Activated T-helper 1 cell treated with anti-CD3 and anti-CD28 coated beads, Interleukin-2, amount 50 U/mL, for 16 hours (primary cell): ENCODE measurements at regions not wholly inside any gene's neighbourhood (a gene's known extent, or its start where the extent isn't known, plus 50 kb on each side); places are given as distances from the start of the nearest gene placed in this dataset.
"Not testable (repeated sequence)": the region's sequence is repeated elsewhere in the genome, so short reads cannot be mapped to it uniquely, and the experiment has no call there.

Experiments
- DNase-seq, 2 donors: peaks; one replicate each; pipeline ENCODE4 v3.0.0-alpha.2; 2020; ENCODE audit warnings: low read depth in 1 of 2, low spot score in 1 of 2

DNA sequence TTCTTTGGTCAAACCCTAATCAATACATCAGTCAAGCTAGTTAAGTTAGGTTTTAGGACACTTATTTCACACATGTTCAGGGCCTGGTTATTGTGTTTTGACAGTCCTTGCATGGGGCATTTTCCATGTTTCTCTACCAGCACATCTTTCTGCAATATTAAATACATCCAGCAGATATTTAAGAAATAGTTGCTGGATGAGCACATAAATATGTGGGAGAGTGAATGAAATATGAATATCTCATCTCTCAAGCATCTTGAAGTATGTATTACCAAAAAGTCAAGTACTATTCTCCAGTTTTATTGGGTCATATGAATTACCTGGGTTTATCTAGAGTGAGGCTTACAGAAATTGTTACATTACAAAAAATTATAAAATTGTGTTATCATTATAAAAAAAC is 621.9 kb upstream of the GJE1 start:
- DNase-seq: no peak

DNA sequence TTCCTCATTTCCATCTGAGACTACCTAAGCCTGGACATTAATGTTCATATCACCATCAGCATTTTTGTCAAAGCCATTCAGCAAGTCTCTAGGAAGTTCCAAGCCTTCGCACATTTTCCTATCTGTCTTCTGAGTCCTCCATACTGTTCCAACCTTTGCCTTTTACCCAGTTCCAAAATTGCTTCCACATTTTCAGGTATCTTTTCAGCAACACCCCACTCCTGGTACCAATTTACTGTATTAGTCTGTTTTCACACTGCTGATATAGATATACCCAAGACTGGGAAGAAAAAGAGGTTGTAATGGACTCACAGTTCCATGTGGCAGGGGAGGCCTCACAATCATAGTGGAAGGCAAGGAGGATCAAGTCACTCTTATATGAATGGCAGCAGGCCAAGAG is 626.7 kb upstream of the GJE1 start:
- DNase-seq: not testable (repeated sequence)

DNA sequence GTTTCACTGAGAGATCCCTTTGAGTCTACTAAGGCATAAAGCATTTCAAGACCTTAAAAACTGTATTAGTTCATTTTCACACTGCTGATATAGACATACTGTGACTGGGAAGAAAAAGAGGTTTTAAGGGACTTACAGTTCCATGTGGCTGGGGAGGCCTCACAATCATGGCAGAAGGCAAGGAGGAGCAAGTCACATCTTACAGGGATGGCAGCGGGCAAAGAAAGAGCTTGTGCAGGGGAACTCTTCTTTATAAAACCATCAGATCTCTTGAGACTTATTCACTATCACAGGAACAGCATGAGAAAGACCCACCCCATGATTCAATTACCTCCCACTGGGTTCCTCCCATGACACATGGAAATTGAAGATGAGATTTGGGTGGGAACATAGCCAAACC is 628.4 kb upstream of the GJE1 start:
- DNase-seq: not testable (repeated sequence)

DNA sequence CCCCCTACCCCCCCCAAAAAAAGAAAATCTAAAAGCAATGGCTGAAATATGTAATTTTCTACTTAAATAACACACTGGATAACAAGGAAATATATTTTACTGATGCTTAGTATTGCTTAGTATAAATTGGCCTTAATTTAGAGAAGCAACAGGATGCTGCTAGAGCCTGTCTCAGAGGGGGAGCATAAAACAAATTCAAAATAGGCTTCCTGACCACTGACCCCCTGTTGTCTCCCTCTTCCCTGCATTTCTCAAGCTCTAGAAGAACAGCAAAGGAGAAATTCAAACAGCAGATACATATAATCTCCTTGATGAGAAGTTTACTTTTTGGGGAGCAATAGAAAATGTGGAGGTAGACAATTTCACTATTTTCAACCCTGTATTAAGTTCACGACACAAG is 631.1 kb upstream of the GJE1 start:
- no peak for DNase-seq

DNA sequence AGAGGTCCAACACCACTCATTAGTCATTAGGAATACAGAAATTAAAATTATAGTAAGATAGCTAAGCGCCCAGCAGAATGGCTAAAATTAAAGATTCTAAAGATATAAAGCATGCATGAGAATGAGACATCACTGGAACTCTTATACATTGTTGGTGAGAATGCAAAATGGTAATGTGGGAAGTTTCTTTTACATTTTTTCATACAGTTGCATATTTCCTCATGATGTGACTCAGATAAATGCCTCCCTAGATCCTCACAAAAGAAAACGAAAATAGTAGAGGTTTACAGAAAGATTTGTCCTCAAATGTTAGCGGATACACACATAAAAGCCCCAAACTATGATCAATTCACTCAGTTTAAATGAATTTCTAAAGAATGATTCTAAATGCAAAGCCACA is 633.7 kb upstream of the GJE1 start:
- no peak for DNase-seq

DNA sequence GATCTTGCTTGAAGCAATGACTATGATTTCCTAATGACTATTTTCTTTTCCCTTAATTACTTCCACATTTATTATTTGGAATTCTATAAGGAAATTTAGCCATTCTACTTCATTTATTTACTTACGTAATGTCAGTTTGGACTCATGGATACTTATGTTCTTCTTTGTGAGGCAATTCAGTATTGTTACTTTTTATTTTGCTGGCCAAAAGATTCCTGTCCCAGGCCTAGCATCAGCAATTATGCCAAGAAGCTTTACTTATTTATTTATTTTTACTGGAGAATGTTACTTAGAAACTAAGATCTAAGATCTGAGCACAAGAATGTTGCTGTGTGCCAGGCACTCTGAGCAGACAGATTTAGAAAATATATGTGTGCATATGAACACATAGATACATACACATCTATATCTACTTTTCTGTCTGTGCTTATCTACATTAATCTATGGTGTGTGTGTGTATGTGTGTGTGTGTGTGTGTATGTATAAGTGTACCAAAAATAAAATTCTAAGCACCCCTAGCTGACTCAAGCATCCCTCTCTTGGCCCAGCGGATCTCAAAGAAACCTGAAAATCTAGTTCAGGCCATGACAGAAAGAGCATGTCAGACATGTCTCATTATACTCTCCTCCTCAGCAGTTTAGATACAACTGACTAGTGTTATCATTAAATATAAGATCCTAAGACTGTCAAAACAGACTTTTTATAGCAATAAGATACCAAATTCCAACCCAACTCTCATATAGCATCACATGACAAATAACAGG is 640.0 kb upstream of the GJE1 start:
- DNase-seq: no peak

DNA sequence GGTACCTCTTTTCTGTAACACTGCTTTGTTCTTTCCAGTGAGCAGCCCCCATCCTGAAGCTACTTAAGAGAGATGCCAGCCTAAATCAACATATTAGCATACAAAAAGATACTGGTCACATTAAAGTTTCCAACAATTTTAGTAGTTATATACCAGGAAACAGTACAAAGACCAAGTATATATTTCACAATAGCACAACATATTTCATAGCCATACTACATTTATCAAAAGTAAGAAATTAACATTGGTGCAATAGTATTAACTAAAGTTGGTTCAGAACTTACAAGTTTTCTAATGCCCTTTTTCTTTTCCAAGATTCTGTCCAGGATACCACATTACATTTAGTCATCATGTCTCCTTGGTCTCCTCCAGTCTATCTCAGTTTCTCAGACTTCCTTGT is 641.0 kb upstream of the GJE1 start:
- DNase-seq: no peak

DNA sequence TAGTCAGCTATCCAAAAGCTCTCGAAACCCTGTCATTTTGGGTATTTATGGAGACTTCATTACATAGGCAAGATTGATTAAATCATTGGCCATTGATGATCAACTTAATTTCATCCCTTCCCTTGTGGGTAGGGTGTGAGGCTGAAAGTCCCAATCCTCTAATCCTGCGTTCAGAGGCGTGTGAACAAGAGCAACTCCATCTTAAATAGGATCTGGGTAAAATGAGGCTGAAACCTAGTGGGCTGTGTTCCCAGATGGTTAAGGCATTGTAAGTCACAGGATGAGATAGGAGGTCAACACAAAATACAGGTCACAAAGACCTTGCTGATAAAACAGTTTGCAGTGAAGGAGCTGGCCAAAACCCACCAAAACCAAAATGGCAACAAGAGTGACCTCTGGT is 641.7 kb upstream of the GJE1 start:
- DNase-seq: no peak

DNA sequence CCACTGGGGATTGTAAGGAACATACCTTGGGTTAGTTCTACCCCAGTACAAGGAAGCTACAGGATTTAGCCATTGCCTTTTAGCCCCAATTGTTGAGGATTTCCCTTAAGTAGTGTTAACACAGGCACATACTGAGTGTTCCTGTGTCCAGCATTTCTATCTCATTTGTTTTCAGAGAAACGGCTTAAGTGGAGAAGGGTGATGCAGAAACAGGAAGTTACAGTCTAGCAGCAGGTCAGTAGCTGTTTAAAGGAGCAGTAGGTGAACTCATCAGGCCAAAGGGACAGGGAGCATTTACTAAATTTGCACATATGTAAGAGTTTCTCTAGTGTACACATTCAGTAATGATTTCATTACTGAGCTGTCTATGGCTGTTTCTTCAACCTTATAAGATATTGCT is 644.2 kb upstream of the GJE1 start:
- no peak for DNase-seq

DNA sequence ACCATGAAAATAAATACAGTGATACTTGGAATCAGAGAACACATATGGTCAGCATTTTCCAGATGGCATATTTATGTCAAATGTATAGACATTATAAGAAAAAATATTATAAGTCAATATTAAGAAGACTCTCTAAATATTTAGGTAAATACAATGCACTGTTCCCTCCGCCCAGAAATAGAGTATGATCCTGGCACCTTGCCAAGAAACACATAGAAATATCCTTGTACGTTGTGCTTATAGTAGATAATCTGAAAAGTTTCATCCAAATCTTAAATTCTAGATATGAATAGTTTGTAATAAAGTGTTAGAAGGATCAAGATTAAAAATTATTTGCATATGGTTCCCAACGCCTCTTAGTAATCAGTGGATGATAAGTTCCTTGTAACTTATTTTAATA is 645.8 kb upstream of the GJE1 start:
- DNase-seq: no peak

DNA sequence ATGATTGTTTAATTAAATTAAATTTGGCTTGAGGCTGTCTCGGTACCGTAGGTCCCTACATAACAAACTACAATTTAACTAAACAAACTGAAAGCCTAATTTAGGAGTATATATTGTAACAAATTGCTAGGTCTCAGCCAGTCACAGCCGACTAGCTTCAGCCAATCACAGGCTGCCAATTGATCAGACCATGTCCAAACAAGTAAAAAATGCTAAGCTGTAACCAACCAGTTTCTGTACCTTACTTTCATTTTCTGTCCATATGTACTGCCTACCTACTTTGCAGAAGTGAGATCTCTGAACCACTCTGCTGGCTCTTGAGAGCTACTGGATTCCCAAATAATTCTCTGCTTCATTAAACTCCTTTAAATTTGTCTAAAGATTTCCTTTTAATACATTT is 648.0 kb upstream of the GJE1 start:
- DNase-seq: no peak

DNA sequence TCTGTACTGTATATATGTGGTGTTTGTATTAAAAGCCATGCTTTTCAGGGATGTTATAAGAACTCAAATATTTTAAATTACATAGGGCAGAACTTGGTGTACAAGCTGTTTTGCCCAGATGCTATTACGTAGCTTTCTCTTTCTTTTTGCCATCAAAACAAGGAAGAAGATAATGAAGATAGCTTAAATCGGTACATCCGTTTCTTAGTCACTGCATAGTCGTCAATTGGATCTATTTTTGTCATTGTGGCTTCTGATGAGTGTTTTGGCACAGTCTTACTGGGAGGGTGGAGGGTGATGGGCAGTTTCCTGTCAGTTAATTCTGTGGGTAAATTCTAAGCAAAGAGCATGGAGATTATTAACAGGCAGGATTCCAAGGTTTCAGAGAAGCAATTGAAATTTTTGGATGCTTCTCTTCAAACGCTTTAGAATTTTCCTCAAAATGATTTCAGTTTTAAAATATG is 649.1 kb upstream of the GJE1 start:
- peak in 1 of 2 donors; percentile 16 for DNase-seq

DNA sequence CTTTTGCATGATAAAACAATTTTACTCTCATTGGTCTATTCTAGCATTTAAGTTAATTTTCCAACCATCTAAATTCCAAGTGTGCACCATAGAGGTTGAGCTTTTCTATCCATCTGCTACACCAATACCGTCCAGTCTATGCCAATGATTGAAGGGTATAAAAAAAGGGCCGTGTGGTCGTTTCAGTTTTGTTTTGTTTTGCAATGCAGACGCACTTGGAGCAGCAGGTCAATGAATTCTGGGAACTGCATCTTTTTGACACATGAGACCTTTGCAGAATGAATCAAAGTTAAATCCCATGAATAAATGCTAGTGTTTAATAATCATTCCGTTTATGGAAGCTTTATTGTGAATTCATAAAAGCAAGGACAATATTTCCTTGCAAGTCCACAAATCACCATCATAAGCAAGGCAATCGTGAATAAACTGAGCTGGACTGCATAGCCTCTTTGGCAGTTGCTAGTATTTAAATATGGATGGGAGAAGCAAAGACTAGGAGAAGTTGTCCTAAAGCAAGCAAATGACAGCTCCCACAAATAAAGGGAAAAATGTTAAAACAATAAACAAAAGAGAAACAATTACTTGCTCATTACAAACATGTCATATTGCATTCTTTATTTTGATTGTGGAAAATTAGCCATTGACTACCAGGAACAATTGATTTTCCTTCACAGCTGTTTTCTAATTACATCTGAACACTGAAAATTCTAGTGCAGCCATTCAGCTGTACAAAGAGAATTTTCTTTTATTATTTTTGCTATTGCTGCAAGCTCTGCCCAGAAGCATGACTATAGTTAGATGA is 649.7 kb upstream of the GJE1 start:
- no peak for DNase-seq

DNA sequence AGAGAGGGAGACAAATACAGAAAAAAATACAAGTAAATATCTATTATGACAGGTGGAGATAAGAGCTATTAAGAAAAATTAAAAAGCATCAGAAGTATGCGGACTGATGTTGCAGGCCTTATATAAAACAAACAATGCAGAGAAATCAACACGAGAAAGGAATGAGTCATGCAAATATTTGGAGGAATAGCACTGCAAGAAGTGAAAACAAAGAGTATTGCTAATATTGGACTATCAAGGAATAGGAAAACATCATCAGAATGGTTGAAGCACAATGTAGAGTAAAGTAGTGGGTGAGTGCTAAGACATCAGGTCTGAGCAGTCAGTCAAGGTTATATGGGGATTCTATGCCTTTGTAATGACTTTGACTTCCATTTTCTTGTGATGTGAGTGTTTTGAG is 657.5 kb upstream of the GJE1 start:
- DNase-seq: no peak

DNA sequence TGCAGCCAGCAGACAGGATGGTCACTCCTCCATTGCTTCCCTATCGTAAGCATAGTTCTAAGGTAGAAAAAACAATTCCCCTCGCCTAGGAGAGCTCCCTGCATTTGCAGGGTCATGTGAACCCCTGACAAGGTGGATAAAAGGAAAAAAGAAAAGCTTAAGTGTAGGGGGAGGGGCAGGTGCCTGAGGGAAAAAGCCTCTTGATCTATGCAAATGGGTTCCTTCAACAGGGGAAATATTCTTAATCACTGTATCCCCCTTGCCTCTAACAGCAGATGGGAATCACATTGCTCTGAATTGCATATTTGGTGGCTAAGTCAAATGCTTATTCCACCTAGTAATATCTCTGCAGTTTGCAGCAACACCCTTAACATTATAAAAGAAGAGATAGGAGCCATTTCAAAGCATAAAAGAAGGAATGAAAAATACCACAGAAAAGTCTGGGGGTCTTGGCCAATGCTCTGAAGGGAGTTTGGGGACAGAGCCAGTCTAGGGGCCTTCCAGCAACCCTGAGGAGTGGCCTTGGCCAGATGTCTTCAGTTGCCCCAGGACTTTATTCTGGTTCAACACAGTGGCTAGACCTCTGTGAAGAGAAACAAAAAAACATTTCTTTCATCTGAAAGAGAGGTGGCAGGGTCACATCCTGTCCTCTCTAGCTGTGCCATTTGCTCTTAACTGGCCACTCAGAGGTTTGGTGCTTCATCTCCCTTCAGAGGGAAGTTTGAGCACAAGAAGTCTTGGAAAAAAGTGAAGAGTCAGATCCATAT is 660.4 kb upstream of the GJE1 start:
- no peak for DNase-seq

DNA sequence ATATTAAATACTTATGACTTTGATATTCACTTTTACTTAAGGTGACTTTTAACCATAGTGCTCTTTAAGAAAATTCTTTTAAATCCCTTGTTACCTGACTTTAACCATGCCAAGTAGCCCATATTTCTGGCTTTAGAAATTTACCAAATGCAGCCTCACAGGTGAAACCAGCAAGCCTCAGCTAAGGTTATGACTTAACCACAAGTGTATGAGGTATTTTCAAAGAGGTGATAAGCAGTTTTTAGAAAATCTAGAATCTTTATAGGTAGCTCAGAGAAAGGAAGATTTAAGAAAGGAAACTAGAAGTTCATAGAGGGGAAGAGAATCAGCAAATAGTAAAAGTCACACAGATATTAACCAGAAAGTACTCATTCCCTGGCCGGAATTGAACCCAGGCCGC is 661.9 kb upstream of the GJE1 start:
- DNase-seq: no peak

DNA sequence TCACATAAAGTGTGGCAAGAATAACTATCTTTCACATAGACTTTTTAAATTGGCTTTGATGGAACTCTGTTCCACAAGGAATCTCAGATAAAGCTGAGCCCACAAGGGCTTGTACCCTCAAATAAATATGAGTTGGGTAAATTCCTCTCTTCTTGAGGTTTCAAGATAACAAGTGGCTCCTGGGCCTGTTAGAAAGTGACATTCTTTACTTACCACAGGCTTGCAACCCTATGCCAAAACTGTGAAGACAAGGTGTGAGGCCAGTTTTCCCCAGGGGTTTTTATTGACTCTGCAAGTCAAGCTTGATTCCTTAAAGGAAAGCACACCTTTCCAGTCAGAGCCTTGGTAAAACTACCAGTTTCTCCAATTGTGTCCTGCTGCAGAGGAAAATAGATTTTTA is 664.8 kb upstream of the GJE1 start:
- DNase-seq: no peak

DNA sequence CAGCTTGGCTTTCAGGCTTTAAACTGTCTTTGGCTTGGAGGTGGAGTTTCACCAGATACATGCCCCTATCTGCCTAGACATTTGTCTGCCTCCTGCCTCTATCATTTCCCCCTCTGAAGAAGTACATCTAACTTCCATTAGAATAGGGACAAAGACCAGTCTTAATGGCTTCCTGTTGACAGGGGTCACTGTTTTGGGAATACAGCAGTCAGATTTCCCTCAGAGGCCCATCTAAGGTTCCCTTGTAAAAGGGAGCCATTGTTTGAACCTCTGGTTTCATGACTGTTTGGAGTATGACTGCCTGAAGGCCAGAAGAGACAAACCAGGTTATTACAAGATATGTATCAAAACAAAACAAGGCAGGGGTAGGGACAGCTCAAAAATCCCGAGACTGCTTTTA is 665.7 kb upstream of the GJE1 start:
- DNase-seq: no peak

DNA sequence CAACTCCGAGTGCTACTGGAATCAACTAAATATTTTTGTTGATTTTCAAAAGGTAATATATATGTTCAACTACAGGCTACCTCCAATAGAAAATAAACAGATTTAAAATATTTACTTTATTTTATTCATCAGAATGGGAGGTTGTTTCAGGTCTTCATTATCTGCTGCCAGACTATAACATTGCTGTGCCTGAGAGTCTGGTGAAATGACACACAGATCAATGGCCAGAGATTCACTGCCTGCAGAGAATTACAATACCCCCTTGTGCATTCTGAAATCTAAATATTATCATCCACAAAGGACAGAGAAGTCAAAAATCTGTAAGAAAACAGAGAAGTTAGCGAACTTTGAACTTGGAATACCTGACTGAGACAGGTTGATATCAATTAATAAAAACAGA is 667.8 kb upstream of the GJE1 start:
- DNase-seq: no peak

DNA sequence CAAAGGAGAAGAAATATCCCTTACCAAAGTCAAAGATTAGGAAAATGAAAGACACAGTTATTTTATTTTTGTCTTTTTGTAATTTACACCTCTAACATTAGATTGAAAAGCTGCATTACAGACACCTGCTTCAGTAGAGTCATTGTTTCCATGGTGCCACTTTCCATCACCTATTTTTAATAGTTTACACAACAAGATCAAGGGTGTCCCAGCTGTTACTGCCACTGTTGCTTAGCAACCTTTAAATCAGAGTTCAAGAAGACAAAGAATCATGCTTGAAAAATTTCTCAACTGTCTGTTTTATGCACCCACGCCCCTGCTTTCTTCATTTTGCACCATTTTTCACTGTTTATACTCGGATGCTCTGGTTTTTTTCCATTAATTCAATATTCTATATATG is 668.2 kb upstream of the GJE1 start:
- DNase-seq: no peak

DNA sequence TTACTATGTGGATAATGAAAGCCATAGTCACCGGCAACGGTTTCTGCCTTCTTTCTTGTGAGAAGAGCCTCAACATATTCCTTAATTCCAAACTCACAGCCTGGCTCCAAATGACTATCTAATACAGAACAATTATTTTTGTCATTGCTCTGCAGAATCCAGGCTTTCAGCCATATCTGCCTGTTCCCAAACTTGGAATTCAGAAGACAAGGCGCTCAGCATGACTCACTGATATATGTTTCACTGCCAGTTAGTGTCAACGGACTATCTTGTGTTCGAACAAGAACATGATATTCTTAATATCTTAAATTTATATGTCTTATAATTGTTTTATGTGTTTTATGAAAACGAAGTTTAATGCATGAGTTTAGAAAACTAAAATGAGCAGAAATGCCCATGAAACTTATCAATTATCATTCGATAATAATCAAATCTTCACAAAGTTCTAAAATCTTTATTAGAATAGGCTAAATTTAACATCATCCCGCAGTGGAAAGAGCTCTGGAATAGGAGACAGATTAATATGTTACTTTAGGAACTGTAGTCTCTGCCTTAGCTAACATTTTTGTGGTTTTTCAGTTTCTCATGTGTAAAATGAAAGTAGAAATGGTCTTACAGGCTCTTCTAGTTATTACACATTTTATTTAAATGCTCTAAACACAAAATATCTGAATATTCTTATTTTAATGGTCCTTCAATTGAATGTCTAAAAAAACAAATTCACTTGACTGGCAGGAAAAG is 669.3 kb upstream of the GJE1 start:
- DNase-seq: no peak
